PFSK-1 (cell line): ENCODE measurements at regions not wholly inside any gene's neighbourhood (a gene's known extent, or its start where the extent isn't known, plus 50 kb on each side); places are given as distances from the start of the nearest gene placed in this dataset.

Source experiments
- FOXP2 ChIP-seq: optimal IDR thresholded peaks from 2 replicates; pipeline ENCODE3; 2011; ENCODE audit warnings: borderline replicate concordance, control low read depth, inconsistent platforms; ENCODE audit not compliant: insufficient read depth; ENCODE audit errors: extremely low read length, extremely low read depth
- POLR2AphosphoS5 ChIP-seq: IDR thresholded peaks from 2 replicates; pipeline ENCODE4 v1.6.1; 2012; ENCODE audit warnings: low read depth, mild to moderate bottlenecking, control low read depth, low read length, moderate library complexity
- SIN3A ChIP-seq: IDR thresholded peaks from 2 replicates; pipeline ENCODE4 v1.6.1; 2012; ENCODE audit warnings: mild to moderate bottlenecking, low read length, moderate library complexity, borderline replicate concordance; ENCODE audit not compliant: insufficient read depth
- TAF1 ChIP-seq: IDR thresholded peaks from 2 replicates; pipeline ENCODE4 v1.6.1; 2012; ENCODE audit warnings: low read length, control low read depth, borderline replicate concordance; ENCODE audit not compliant: insufficient read depth
- TF ChIP-seq, protein P1 (sequence below), 2 experiments: IDR thresholded peaks; 2 replicates each; pipeline versions ENCODE4 v1.6.1 to v1.8.0; 2011 to 2012; ENCODE audit warnings: low read depth in 2 of 2, low read length in 2 of 2, control low read depth in 1 of 2, inconsistent platforms in 1 of 2, mild to moderate bottlenecking in 1 of 2, moderate library complexity in 1 of 2; ENCODE audit not compliant: insufficient read depth in 1 of 2

DNA sequence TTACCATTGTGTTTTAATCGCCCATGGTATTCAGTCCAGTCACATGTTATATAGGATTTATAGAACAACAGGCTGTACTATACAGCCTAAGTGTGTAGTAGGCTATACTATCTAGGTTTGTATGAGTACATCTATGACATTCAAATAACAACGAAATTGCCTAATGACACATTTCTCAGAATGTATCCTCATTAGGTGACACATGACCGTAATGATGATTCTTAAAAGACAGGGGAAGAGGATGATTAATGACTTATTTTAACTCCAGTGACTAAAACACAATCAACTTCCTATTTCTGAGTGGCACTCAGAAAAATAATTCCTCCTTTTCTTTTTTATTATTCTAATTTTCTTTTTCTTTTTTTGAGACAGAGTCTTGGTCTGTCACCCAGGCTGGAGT, 63.0 kb upstream of the ACSL3 start:
- TF ChIP-seq POLR2AphosphoS5 (no peak), SIN3A (no peak), FOXP2 (no peak), TAF1 (no peak)
- TF ChIP-seq, protein P1, sequence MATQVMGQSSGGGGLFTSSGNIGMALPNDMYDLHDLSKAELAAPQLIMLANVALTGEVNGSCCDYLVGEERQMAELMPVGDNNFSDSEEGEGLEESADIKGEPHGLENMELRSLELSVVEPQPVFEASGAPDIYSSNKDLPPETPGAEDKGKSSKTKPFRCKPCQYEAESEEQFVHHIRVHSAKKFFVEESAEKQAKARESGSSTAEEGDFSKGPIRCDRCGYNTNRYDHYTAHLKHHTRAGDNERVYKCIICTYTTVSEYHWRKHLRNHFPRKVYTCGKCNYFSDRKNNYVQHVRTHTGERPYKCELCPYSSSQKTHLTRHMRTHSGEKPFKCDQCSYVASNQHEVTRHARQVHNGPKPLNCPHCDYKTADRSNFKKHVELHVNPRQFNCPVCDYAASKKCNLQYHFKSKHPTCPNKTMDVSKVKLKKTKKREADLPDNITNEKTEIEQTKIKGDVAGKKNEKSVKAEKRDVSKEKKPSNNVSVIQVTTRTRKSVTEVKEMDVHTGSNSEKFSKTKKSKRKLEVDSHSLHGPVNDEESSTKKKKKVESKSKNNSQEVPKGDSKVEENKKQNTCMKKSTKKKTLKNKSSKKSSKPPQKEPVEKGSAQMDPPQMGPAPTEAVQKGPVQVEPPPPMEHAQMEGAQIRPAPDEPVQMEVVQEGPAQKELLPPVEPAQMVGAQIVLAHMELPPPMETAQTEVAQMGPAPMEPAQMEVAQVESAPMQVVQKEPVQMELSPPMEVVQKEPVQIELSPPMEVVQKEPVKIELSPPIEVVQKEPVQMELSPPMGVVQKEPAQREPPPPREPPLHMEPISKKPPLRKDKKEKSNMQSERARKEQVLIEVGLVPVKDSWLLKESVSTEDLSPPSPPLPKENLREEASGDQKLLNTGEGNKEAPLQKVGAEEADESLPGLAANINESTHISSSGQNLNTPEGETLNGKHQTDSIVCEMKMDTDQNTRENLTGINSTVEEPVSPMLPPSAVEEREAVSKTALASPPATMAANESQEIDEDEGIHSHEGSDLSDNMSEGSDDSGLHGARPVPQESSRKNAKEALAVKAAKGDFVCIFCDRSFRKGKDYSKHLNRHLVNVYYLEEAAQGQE (IDR thresholded peaks at IDR 0.05; ENCODE audit: insufficient read depth in 1 of 2, low read depth in 2 of 2, low read length in 2 of 2): no peak

DNA sequence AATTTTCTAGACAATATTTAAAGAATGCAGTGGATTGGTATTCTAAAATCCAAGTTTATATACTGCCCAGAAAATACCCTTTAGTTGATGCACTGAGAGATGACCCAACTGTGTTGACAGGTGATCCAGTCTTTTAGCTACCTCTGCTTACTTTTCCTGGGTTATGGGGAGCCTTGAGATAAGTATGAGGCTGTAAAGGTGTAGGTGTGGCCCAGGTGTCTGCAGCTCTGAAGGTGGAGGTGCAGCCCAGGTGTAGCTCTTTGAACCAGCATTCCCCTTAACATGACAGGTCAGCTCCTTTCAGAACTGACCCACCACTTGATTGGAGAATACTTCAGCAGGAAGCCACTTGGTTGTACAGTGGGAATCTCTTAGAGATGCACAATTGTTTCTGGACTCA, 62.3 kb upstream of the ACSL3 start:
- TF ChIP-seq FOXP2 (no peak), POLR2AphosphoS5 (no peak), TAF1 (no peak)
- TF ChIP-seq, protein P1 (IDR thresholded peaks at IDR 0.05; ENCODE audit: insufficient read depth in 1 of 2, low read depth in 2 of 2, low read length in 2 of 2): no peak

DNA sequence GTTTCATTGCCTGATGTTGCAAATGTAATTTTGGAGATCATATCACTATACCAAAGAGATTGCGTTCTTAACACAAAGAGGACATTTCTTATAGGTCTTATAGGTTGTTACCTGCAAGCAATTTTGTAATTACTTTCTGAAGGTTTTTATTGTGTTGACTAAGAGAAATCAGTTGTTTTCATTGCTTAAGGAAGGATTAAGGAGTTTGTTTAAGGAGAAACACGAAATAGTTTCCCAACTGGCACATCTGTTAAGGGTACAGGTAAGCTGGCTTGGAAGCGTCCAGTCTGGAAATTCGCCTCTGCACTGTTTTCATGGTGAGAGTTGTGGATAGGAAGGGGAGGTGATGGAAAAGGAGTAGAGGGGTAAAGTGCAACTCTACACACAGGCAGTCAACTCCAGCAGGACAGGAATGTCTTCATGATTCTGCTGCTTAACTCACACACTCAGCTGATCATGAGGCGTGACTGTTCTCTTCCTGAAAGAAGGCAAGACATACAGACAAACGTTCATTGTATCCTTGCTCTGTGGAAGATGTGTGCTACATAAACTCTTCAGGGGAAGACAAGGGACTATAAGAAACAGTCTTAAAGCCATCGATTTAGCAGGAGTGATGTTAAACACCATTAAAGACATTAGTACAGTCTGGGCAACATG, 61.4 kb upstream of the ACSL3 start:
- TF ChIP-seq FOXP2 (no peak), SIN3A (no peak), TAF1 (no peak), POLR2AphosphoS5 (no peak)
- TF ChIP-seq, protein P1 (IDR thresholded peaks at IDR 0.05; ENCODE audit: insufficient read depth in 1 of 2, low read depth in 2 of 2, low read length in 2 of 2): no peak

DNA sequence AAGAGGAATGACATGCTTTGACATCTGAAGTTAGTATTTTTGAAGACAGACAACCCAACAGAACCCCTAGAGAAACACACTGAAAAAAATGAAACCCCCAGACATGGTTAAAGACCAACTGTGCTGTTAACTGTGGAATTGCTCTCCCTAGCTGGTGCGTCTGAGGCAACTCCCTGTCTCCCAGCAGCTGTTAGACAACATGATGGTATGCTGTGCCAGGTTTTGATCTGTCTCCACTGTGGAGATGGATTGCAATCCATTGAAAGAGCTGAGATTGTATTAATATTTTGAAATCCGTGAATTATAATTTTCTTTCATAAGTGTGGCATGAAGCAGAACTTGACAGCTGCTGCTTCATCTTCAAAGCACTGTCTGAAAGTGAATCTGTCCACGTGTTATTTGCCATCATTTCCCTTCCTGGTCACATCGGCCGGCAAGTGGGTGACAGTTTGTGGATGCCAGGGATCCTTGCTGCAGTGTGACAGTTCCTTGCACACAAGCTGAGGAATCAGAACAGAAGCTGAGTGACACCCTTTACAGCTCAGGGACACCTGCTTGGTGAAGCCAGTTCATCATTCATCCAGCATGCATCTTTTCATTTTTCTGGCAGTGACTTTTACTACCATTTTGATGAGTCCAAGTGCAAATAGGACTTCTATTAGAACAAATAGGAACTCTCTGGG, 58.2 kb upstream of the ACSL3 start:
- TF ChIP-seq POLR2AphosphoS5: no peak
- no peak for TF ChIP-seq SIN3A
- TF ChIP-seq TAF1: no peak
- TF ChIP-seq FOXP2: no peak
- TF ChIP-seq, protein P1 (IDR thresholded peaks at IDR 0.05; ENCODE audit: insufficient read depth in 1 of 2, low read depth in 2 of 2, low read length in 2 of 2): no peak

DNA sequence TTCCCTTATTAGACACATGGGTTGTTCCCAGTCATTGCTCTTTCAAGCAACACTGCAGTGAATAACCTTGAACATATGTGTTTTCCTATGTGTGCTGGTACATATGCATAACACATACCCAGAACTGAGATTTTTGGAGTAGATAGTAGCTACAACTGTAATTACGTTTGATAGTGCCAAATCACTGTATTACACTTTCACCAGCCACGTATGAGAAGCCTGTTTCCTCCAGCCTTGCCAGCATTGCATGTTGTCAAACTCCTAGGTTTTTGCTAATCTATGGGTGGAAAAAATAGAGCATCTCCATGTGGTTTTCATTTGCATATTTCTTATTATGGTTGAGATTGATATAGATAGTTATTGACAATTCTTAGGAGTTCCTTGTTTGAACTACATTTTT, 56.5 kb upstream of the ACSL3 start:
- TF ChIP-seq TAF1 (no peak), POLR2AphosphoS5 (no peak), SIN3A (no peak), FOXP2 (no peak)
- TF ChIP-seq, protein P1 (IDR thresholded peaks at IDR 0.05; ENCODE audit: insufficient read depth in 1 of 2, low read depth in 2 of 2, low read length in 2 of 2): no peak
